Activated CD4-positive, alpha-beta T cell treated with anti-CD3 and anti-CD28 coated beads for 36 hours (primary cell): ENCODE measurements at regions not wholly inside any gene's neighbourhood (a gene's known extent, or its start where the extent isn't known, plus 50 kb on each side); places are given as distances from the start of the nearest gene placed in this dataset.

ENCODE experiments used
- ATAC-seq: fragments of 200-7000 bp; cut with Tn5 transposase; one replicate; pipeline ENCODE4 v1.10.0; 2021; ENCODE audit warnings: mild to moderate bottlenecking, moderate library complexity
- CTCF ChIA-PET: fragments of 350-600 bp; sonication (Branson Sonifier 250); formaldehyde crosslinking; loops from one replicate; lab custom pipeline; 2021; ENCODE audit warnings: antibody characterized with exemption; lab: Charles Lee
- POLR2A ChIA-PET: fragments of 350-600 bp; sonication (Branson Sonifier 250); formaldehyde crosslinking; loops from one replicate; lab custom pipeline; 2021; ENCODE audit warnings: antibody characterized with exemption, inconsistent platforms; lab: Charles Lee
- DNase-seq: peaks from one replicate; pipeline ENCODE4 v3.0.0-alpha.2; 2020
- H3K27ac Mint-ChIP-seq: one replicate; pipeline ENCODE4 v1.8.0; 2021; ENCODE audit warnings: mixed read lengths
- H3K27me3 Mint-ChIP-seq: one replicate; pipeline ENCODE4 v1.8.0; 2021; ENCODE audit warnings: mixed read lengths
- H3K36me3 Mint-ChIP-seq: one replicate; pipeline ENCODE4 v1.8.0; 2021; ENCODE audit warnings: low read depth, mixed read lengths
- H3K4me1 Mint-ChIP-seq: one replicate; pipeline ENCODE4 v1.8.0; 2021; ENCODE audit warnings: mixed read lengths
- H3K4me3 Mint-ChIP-seq: one replicate; pipeline ENCODE4 v1.8.0; 2021; ENCODE audit warnings: mild to moderate bottlenecking, moderate library complexity, mixed read lengths
- H3K9me3 Mint-ChIP-seq: one replicate; pipeline ENCODE4 v1.8.0; 2021; ENCODE audit warnings: low read depth, mixed read lengths
- intact Hi-C, 2 experiments: fragments of 100-400 bp; cut with DNase I in 1 of 2; cut with micrococcal nuclease in 1 of 2; formaldehyde crosslinking; loops; one replicate each; pipeline versions ENCODE4 v1.14.2 to v1.15.1; 2022 to 2024; cut with DNase I, micrococcal nuclease

GRCh38 chr12:28693565-28694219, 455.4 kb upstream of the FAR2 start:
- intact Hi-C loops, result no loop called here
- no peaks in the 10 kb centered on the region for H3K4me1 Mint-ChIP-seq

DNA sequence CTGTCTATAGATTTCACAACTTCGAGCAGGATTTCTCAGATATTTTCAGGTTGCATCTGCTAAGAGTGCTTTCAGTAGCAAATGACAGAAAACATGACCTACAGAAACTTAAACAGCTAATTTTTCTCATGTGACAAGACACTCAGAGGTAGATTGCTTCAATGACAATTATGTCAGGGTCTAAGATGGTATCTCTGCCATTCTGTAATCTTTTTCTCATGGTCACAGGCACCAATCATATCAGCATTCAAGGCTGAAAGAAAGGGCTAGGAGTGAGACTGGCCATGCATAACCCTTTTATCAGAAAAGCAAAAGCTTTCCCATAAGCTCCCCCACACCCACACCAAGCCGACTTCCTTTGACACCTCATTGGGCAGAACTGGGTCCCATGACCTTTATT, 450.5 kb upstream of the FAR2 start:
- DNase-seq, result no peak
- ChIA-PET POLR2A (no interaction called here), CTCF (no interaction called here)
- H3K27ac Mint-ChIP-seq, result no peak overlapping the region
- H3K4me3 Mint-ChIP-seq, result no peak overlapping the region
- peaks cover 2% of the 10 kb centered on the region for H3K27me3 Mint-ChIP-seq
- H3K9me3 Mint-ChIP-seq, result peaks cover 2% of the 10 kb centered on the region
- intact Hi-C loops, result no loop called here
- ATAC-seq, result no peak
- no peaks in the 10 kb centered on the region for H3K36me3 Mint-ChIP-seq
- H3K4me1 Mint-ChIP-seq, result no peaks in the 10 kb centered on the region

More at GRCh38 chr12:28693565-28694219, 455.4 kb upstream of the FAR2 start:
- Mint-ChIP-seq H3K4me3 (no peak overlapping the region), H3K9me3 (peaks cover 2% of the 10 kb centered on the region), H3K27ac (no peak overlapping the region), H3K27me3 (peaks cover 2% of the 10 kb centered on the region), H3K36me3 (no peaks in the 10 kb centered on the region)
- ChIA-PET POLR2A (no interaction called here), CTCF (interaction anchor here (0.8 kb wide), 1 partner anchor 540 kb away, joined by 4 read pairs; no protein-coding TSS in a partner anchor)
- no peak for DNase-seq
- ATAC-seq, result no peak

DNA sequence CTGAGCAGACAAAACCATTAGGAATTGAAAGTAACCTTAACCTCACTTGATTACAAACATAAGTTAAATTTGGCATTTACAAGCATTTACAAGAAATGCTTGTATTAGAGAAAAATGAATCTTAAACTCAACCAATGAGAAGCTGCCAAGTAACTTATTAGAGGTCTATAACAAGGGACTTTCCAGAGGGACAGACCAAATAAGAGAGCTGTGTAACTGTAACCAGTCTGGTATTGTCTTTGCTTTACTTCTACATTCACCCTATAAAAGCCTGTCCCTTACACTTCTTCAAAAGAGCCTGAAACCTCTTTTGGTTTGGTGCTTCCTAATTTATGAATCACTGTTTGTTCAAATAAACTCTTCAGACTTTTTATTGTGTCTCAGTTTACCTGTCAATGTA, 450.0 kb upstream of the FAR2 start:
- intact Hi-C loops, result no loop called here
- H3K27ac Mint-ChIP-seq, result no peak overlapping the region
- no peaks in the 10 kb centered on the region for H3K4me1 Mint-ChIP-seq
- CTCF ChIA-PET, result no interaction called here
- DNase-seq, result no peak
- H3K27me3 Mint-ChIP-seq, result peaks cover 2% of the 10 kb centered on the region
- POLR2A ChIA-PET, result no interaction called here
- no peaks in the 10 kb centered on the region for H3K36me3 Mint-ChIP-seq
- no peak for ATAC-seq
- H3K9me3 Mint-ChIP-seq, result peaks cover 2% of the 10 kb centered on the region
- no peak overlapping the region for H3K4me3 Mint-ChIP-seq

DNA sequence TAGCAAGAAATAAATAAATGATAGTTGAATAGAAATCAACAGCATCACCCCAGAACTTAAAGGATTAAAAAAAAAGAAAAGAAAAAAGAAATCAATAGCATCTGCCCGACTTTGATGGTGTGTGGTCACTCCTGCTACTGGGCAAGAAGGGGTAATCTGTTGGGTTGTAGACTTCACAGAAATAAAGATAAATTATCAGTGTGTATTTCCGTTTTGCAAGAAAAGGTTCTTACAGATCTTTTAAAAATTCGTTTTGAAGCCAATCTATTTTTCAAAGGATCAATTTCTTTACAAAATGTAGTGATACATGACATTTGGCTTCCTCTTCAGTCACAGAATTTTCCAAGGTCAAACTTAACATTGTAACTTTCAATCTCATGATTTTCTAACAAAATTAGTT, 448.9 kb upstream of the FAR2 start:
- POLR2A ChIA-PET, result no interaction called here
- H3K36me3 Mint-ChIP-seq, result no peaks in the 10 kb centered on the region
- intact Hi-C loops, result no loop called here
- no peak for DNase-seq
- H3K27me3 Mint-ChIP-seq, result peaks cover 2% of the 10 kb centered on the region
- peaks cover 2% of the 10 kb centered on the region for H3K9me3 Mint-ChIP-seq
- no peak for ATAC-seq
- no peaks in the 10 kb centered on the region for H3K4me1 Mint-ChIP-seq
- H3K4me3 Mint-ChIP-seq, result no peak overlapping the region
- CTCF ChIA-PET, result no interaction called here
- no peak overlapping the region for H3K27ac Mint-ChIP-seq

DNA sequence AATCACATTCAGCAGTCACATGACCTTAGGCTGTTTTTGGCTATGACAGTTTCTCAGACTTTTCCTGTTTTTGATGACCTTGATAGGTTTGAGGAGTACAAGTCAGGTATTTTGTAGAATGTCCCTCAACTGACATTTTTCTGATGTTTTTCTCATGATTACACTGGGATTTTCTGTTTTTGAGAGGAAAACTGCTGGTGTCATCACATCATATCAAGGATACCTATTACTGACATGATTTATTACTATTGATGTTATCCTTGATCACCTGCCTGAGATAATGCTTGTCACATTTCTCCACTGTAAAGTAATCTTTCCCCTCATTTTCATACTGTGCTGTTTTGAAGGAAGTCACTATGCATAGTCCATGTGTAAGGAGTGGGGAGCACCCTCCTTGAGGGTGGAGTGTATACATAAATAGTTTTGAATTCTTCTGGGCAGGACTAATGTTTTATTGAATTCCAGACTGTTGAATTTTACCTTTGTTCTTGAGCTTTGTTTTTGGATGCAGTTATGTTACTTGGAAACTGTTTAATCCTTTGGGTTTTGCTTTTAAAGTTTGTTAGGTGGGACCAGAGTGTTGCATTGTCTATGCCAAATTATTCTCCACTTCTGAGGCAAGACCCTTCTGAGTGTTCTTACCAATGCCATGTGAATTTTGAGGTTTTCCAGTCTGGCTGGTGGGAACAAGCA, 444.5 kb upstream of the FAR2 start:
- no peaks in the 10 kb centered on the region for H3K4me1 Mint-ChIP-seq
- CTCF ChIA-PET, result no interaction called here
- DNase-seq, result no peak

DNA sequence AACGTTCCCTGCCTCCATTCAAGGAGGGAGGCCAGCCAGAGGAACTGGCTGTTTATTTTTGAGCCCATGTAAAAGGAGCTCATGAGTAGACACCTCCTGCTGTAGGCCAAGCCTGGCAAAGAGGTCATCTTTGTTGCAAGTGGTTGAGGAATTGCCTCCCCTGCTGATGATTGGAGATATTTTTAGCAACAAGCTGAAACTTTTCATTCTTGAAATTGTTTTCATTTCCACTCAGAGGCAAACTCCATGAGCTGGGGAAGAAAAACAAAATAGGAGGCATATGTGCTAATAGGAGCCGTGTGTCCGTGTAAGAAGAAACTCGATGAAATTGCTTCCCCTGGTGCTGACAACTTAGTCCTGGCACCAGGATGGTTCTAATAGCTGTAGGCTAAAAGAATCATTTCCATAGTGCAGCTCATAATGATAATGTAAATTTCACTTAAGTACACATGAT, 440.1 kb upstream of the FAR2 start:
- H3K27ac Mint-ChIP-seq, result no peak overlapping the region
- intact Hi-C loops, result no loop called here
- no peaks in the 10 kb centered on the region for H3K27me3 Mint-ChIP-seq
- POLR2A ChIA-PET, result no interaction called here
- DNase-seq, result no peak
- H3K4me1 Mint-ChIP-seq, result no peaks in the 10 kb centered on the region
- H3K36me3 Mint-ChIP-seq, result no peaks in the 10 kb centered on the region
- CTCF ChIA-PET, result interaction anchor here (0.8 to 1.3 kb wide), 2 partner anchors 11 to 36 kb away, joined by 3 read pairs; no protein-coding TSS in a partner anchor
- no peak for ATAC-seq
- H3K9me3 Mint-ChIP-seq, result no peaks in the 10 kb centered on the region
- H3K4me3 Mint-ChIP-seq, result no peak overlapping the region

More for the DNA sequence above, 444.5 kb upstream of the FAR2 start:
- H3K4me3 Mint-ChIP-seq, result no peak overlapping the region
- H3K9me3 Mint-ChIP-seq, result no peaks in the 10 kb centered on the region
- H3K27ac Mint-ChIP-seq, result no peak overlapping the region
- no peaks in the 10 kb centered on the region for H3K27me3 Mint-ChIP-seq
- no peak for ATAC-seq
- H3K36me3 Mint-ChIP-seq, result no peaks in the 10 kb centered on the region
- intact Hi-C loops, result no loop called here
- POLR2A ChIA-PET, result no interaction called here

DNA sequence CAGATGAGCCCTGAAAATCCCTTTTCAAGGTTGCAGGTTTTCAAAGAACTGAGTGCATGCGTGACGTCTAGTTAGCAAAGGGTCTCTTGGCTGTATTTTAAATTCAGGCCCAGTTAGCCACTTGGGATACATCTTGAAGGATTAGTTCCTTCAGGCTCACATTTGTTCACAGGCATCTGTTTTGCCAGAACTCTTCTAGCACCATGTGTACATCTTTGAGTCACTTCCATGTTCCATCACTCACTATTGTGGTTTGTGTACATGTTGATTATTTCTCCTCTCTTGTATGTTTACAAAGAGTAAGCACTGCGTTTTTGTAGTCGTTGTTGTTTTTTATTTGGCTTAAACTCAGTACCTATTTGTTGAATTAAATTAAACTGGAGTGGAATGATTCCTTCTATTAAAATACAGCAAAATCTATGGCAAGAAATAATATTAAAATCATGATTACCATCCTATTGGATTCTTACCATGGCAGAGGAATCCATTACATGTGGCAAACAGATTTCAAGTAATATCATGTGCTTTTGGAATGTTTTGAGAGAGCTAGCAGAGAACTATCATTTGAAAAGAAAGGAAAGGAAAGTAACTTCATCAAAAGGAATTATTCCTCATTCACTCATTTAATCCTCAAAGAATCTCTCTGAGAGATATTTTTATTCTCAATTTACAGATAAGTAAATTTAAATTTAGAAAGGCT, 438.9 kb upstream of the FAR2 start:
- no peak for ATAC-seq
- H3K36me3 Mint-ChIP-seq, result no peaks in the 10 kb centered on the region

GRCh38 chr12:28710882-28711281, 438.2 kb upstream of the FAR2 start:
- ChIA-PET CTCF (no interaction called here), POLR2A (no interaction called here)
- no peaks in the 10 kb centered on the region for H3K9me3 Mint-ChIP-seq
- intact Hi-C loops, result no loop called here
- no peak overlapping the region for H3K4me3 Mint-ChIP-seq
- no peak overlapping the region for H3K27ac Mint-ChIP-seq
- no peaks in the 10 kb centered on the region for H3K36me3 Mint-ChIP-seq
- no peak for DNase-seq
- no peaks in the 10 kb centered on the region for H3K4me1 Mint-ChIP-seq
- no peaks in the 10 kb centered on the region for H3K27me3 Mint-ChIP-seq
- ATAC-seq, result no peak

More for the DNA sequence above, 438.9 kb upstream of the FAR2 start:
- no peak for DNase-seq
- intact Hi-C loops, result no loop called here
- no peaks in the 10 kb centered on the region for H3K9me3 Mint-ChIP-seq
- CTCF ChIA-PET, result no interaction called here
- no peak overlapping the region for H3K27ac Mint-ChIP-seq
- no peaks in the 10 kb centered on the region for H3K4me1 Mint-ChIP-seq
- no peak overlapping the region for H3K4me3 Mint-ChIP-seq
- H3K27me3 Mint-ChIP-seq, result no peaks in the 10 kb centered on the region
- POLR2A ChIA-PET, result no interaction called here

GRCh38 chr12:28711421-28711820, 437.7 kb upstream of the FAR2 start:
- no peaks in the 10 kb centered on the region for H3K36me3 Mint-ChIP-seq
- ChIA-PET POLR2A (no interaction called here), CTCF (no interaction called here)
- no peak for DNase-seq
- intact Hi-C loops, result no loop called here
- no peaks in the 10 kb centered on the region for H3K4me1 Mint-ChIP-seq
- H3K27ac Mint-ChIP-seq, result no peak overlapping the region
- H3K9me3 Mint-ChIP-seq, result no peaks in the 10 kb centered on the region
- no peaks in the 10 kb centered on the region for H3K27me3 Mint-ChIP-seq
- H3K4me3 Mint-ChIP-seq, result no peak overlapping the region
- no peak for ATAC-seq

- H3K27ac Mint-ChIP-seq, result no peak overlapping the region
- no peak overlapping the region for H3K4me3 Mint-ChIP-seq
- no peaks in the 10 kb centered on the region for H3K36me3 Mint-ChIP-seq
- ChIA-PET CTCF (no interaction called here), POLR2A (no interaction called here)
- no peak for ATAC-seq
- no peaks in the 10 kb centered on the region for H3K4me1 Mint-ChIP-seq
- no peaks in the 10 kb centered on the region for H3K9me3 Mint-ChIP-seq
- no peak for DNase-seq
- H3K27me3 Mint-ChIP-seq, result peaks cover 2% of the 10 kb centered on the region
- intact Hi-C loops, result no loop called here
Observed at GRCh38 chr12:28742791-28743190, 406.3 kb upstream of the FAR2 start.

DNA sequence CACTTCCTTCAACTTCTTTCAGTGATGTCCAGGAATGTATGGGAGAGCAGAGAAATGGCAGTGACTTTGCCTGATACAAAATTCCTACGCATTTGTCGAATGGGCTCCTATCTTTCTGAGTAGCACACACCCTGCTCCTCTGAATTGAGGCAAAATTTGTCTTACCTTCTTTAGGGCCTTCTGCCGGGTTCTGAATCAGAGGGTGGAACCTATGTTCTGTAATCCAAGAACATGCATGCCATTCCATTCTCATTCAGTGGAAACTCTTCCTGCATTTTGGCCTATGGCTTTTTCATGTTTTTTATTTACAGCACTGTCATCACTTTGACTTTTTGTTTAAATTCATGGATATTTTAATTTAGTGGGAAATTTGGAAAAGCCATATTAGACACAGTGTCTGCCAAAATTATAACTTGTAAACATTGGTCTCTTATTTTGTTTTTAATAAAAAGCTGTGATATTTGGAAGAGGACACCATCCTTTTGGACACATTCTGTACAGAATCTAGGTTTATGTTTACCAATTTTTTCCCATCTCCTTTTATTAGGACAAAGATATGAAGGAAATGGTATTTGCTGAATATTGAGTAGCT, 402.2 kb upstream of the FAR2 start:
- no peak overlapping the region for H3K4me3 Mint-ChIP-seq
- H3K9me3 Mint-ChIP-seq, result no peaks in the 10 kb centered on the region
- H3K27me3 Mint-ChIP-seq, result peaks cover 2% of the 10 kb centered on the region
- CTCF ChIA-PET, result no interaction called here
- no peaks in the 10 kb centered on the region for H3K4me1 Mint-ChIP-seq
- H3K36me3 Mint-ChIP-seq, result no peaks in the 10 kb centered on the region
- intact Hi-C loops, result no loop called here
- DNase-seq (no peak), ATAC-seq (no peak)
- POLR2A ChIA-PET, result no interaction called here
- H3K27ac Mint-ChIP-seq, result no peak overlapping the region
